ENCODE measurements at regions not wholly inside any gene's neighbourhood (a gene's known extent, or its start where the extent isn't known, plus 50 kb on each side); places are given as distances from the start of the nearest gene placed in this dataset.
A peak's percentile ranks its signal among the peaks of the same experiment; 100 is the strongest.

GRCh38 chr2:67082813-67083212 is 314.3 kb upstream of the ETAA1 start:
- TF ChIP-seq, protein P1, sequence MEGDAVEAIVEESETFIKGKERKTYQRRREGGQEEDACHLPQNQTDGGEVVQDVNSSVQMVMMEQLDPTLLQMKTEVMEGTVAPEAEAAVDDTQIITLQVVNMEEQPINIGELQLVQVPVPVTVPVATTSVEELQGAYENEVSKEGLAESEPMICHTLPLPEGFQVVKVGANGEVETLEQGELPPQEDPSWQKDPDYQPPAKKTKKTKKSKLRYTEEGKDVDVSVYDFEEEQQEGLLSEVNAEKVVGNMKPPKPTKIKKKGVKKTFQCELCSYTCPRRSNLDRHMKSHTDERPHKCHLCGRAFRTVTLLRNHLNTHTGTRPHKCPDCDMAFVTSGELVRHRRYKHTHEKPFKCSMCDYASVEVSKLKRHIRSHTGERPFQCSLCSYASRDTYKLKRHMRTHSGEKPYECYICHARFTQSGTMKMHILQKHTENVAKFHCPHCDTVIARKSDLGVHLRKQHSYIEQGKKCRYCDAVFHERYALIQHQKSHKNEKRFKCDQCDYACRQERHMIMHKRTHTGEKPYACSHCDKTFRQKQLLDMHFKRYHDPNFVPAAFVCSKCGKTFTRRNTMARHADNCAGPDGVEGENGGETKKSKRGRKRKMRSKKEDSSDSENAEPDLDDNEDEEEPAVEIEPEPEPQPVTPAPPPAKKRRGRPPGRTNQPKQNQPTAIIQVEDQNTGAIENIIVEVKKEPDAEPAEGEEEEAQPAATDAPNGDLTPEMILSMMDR (IDR thresholded peaks at IDR 0.05; ENCODE audit: low read depth, low read length): no peak
- H3K36me3 ChIP-seq: no peaks in the 10 kb centered on the region

GRCh38 chr2:67083951-67084350 is 313.2 kb upstream of the ETAA1 start:
- Histone ChIP-seq H3K4me3 (no peak overlapping the region), H3K4me1 (ENCODE audit: low read depth) (no peaks in the 10 kb centered on the region), H3K9me3 (ENCODE audit: low read depth) (no peaks in the 10 kb centered on the region), H3K36me3 (no peaks in the 10 kb centered on the region), H3K27me3 (no peaks in the 10 kb centered on the region), H3K27ac (no peak overlapping the region)
- peak in 1 of 2 donors; percentile 14 for DNase-seq (ENCODE audit: low read depth in 1 of 2, low spot score in 1 of 2)
- TF ChIP-seq, protein P1 (IDR thresholded peaks at IDR 0.05; ENCODE audit: low read depth, low read length): no peak

More at GRCh38 chr2:67082813-67083212, 314.3 kb upstream of the ETAA1 start:
- no peaks in the 10 kb centered on the region for H3K9me3 ChIP-seq (ENCODE audit: low read depth)
- no peaks in the 10 kb centered on the region for H3K27me3 ChIP-seq
- no peak for DNase-seq (ENCODE audit: low read depth in 1 of 2, low spot score in 1 of 2)
- H3K27ac ChIP-seq: no peak overlapping the region
- H3K4me3 ChIP-seq: no peak overlapping the region
- no peaks in the 10 kb centered on the region for H3K4me1 ChIP-seq (ENCODE audit: low read depth)

DNA sequence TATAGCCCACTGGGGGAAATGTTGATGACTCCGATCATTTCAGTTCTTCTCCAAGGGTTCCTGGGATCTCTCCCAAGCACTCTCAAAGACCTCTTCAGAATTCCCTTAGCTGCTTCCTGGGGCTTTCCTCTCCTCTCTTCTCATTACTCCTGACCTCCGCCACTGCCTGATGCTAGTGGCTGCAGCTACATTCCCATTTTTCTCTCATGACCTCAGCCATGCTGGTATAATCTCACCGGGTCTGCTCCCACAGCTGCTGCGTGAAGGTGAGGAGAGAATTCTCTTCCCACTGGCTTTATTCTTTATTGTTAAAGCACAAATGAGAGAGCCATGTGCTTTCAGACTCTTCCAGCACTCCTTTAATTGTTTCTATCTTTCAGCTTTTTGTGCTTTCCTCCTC is 312.0 kb upstream of the ETAA1 start:
- Histone ChIP-seq H3K36me3 (no peaks in the 10 kb centered on the region), H3K27me3 (no peaks in the 10 kb centered on the region), H3K27ac (no peak overlapping the region), H3K4me1 (ENCODE audit: low read depth) (no peaks in the 10 kb centered on the region), H3K9me3 (ENCODE audit: low read depth) (no peaks in the 10 kb centered on the region), H3K4me3 (no peak overlapping the region)
- no peak for DNase-seq (ENCODE audit: low read depth in 1 of 2, low spot score in 1 of 2)
- TF ChIP-seq, protein P1 (IDR thresholded peaks at IDR 0.05; ENCODE audit: low read depth, low read length): no peak

GRCh38 chr2:67091681-67092080 is 305.5 kb upstream of the ETAA1 start:
- DNase-seq (ENCODE audit: low read depth in 1 of 2, low spot score in 1 of 2): no peak
- TF ChIP-seq, protein P1 (IDR thresholded peaks at IDR 0.05; ENCODE audit: low read depth, low read length): no peak

GRCh38 chr2:67095121-67095520 is 302.0 kb upstream of the ETAA1 start:
- no peaks in the 10 kb centered on the region for H3K4me1 ChIP-seq (ENCODE audit: low read depth)
- H3K4me3 ChIP-seq: no peak overlapping the region
- TF ChIP-seq, protein P1 (IDR thresholded peaks at IDR 0.05; ENCODE audit: low read depth, low read length): no peak
- H3K9me3 ChIP-seq (ENCODE audit: low read depth): no peaks in the 10 kb centered on the region
- no peaks in the 10 kb centered on the region for H3K36me3 ChIP-seq
- no peaks in the 10 kb centered on the region for H3K27me3 ChIP-seq
- no peak for DNase-seq (ENCODE audit: low read depth in 1 of 2, low spot score in 1 of 2)
- H3K27ac ChIP-seq: no peak overlapping the region

More at GRCh38 chr2:67091681-67092080, 305.5 kb upstream of the ETAA1 start:
- no peaks in the 10 kb centered on the region for H3K4me1 ChIP-seq (ENCODE audit: low read depth)
- H3K36me3 ChIP-seq: no peaks in the 10 kb centered on the region
- H3K4me3 ChIP-seq: no peak overlapping the region
- no peaks in the 10 kb centered on the region for H3K27me3 ChIP-seq
- no peak overlapping the region for H3K27ac ChIP-seq
- no peaks in the 10 kb centered on the region for H3K9me3 ChIP-seq (ENCODE audit: low read depth)

GRCh38 chr2:67096886-67097285 is 300.2 kb upstream of the ETAA1 start:
- DNase-seq (ENCODE audit: low read depth in 1 of 2, low spot score in 1 of 2): no peak
- no peaks in the 10 kb centered on the region for H3K27me3 ChIP-seq
- no peaks in the 10 kb centered on the region for H3K9me3 ChIP-seq (ENCODE audit: low read depth)
- H3K4me3 ChIP-seq: no peak overlapping the region
- no peaks in the 10 kb centered on the region for H3K36me3 ChIP-seq
- TF ChIP-seq, protein P1 (IDR thresholded peaks at IDR 0.05; ENCODE audit: low read depth, low read length): no peak
- no peak overlapping the region for H3K27ac ChIP-seq
- no peaks in the 10 kb centered on the region for H3K4me1 ChIP-seq (ENCODE audit: low read depth)

All from cardiac muscle cell (in vitro differentiated cells and primary cell).